ENCODE measurements at regions not wholly inside any gene's neighbourhood (a gene's known extent, or its start where the extent isn't known, plus 50 kb on each side); places are given as distances from the start of the nearest gene placed in this dataset.

GRCh38 chr1:147466543-147466942, 74.8 kb upstream of the BCL9 start:
- Histone ChIP-seq H3K4me1 (no peaks in the 10 kb centered on the region), H3K36me3 (no peaks in the 10 kb centered on the region), H3K4me3 (no peak overlapping the region), H3K9me3 (peaks cover 0 to 34% (median 7%) of the 10 kb centered on the region in 11 donors), H3K27me3 (peaks cover 0 to 7% (median 0%) of the 10 kb centered on the region in 7 donors), H3K27ac (no peak overlapping the region)
- TF ChIP-seq CTCF (IDR thresholded peaks at IDR 0.05) = no peak
- intact Hi-C loops (cut with DNase I) = no loop called here
- 42 to 59% methylated on average over 3 of the region's 3 CpGs for WGBS, 2 donors
- ATAC-seq = no peak
- DNase-seq = no peak

- DNase-seq = no peak
- Histone ChIP-seq H3K9me3 (peaks cover 0 to 21% (median 7%) of the 10 kb centered on the region in 11 donors), H3K4me1 (no peaks in the 10 kb centered on the region), H3K36me3 (no peaks in the 10 kb centered on the region), H3K4me3 (no peak overlapping the region), H3K27me3 (peaks cover 0 to 7% (median 0%) of the 10 kb centered on the region in 7 donors), H3K27ac (no peak overlapping the region)
- no peak for TF ChIP-seq CTCF (IDR thresholded peaks at IDR 0.05)
- intact Hi-C loops (cut with DNase I) = no loop called here
- ATAC-seq = no peak
Measured at GRCh38 chr1:147470079-147470478, 71.2 kb upstream of the BCL9 start.

- intact Hi-C loops (cut with DNase I) = no loop called here
- 67 to 70% methylated on average over 2 of the region's 2 CpGs for WGBS, 2 donors
- TF ChIP-seq CTCF (IDR thresholded peaks at IDR 0.05) = no peak
- Histone ChIP-seq H3K36me3 (no peaks in the 10 kb centered on the region), H3K9me3 (peaks cover 0 to 1% (median 0%) of the 10 kb centered on the region in 11 donors), H3K27ac (no peak overlapping the region), H3K4me1 (no peaks in the 10 kb centered on the region), H3K27me3 (peaks cover 0 to 7% (median 0%) of the 10 kb centered on the region in 7 donors), H3K4me3 (no peak overlapping the region)
- ATAC-seq (no peak), DNase-seq (no peak)
Measured at GRCh38 chr1:147472489-147472888, 68.8 kb upstream of the BCL9 start.

GRCh38 chr1:147472966-147473732, 68.2 kb upstream of the BCL9 start:
- intact Hi-C loops (cut with DNase I) = no loop called here
- DNase-seq (no peak), ATAC-seq (no peak)
- 50 to 62% methylated on average over 5 of the region's 5 CpGs for WGBS, 2 donors
- Histone ChIP-seq H3K36me3 (no peaks in the 10 kb centered on the region), H3K4me3 (no peak overlapping the region), H3K27ac (no peak overlapping the region), H3K27me3 (peaks cover 0 to 7% (median 0%) of the 10 kb centered on the region in 7 donors), H3K9me3 (no peaks in the 10 kb centered on the region), H3K4me1 (no peaks in the 10 kb centered on the region)
- no peak for TF ChIP-seq CTCF (IDR thresholded peaks at IDR 0.05)
